Suprapubic skin (tissue), 4 donors: ENCODE measurements at regions not wholly inside any gene's neighbourhood (a gene's known extent, or its start where the extent isn't known, plus 50 kb on each side); places are given as distances from the start of the nearest gene placed in this dataset.

Experiments
- DNase-seq, 2 donors: peaks; one replicate each; pipeline ENCODE4 v3.0.0-alpha.2; 2019; ENCODE audit warnings: low spot score in 2 of 2
- H3K27ac ChIP-seq: fragments of 200-600 bp; sonication (generic); one replicate; pipeline ENCODE4 v1.5.1; 2019
- H3K27me3 ChIP-seq: fragments of 200-600 bp; sonication (generic); one replicate; pipeline ENCODE4 v1.5.1; 2019
- H3K36me3 ChIP-seq: fragments of 200-600 bp; sonication (generic); one replicate; pipeline ENCODE4 v1.5.1; 2019
- H3K4me1 ChIP-seq: fragments of 200-600 bp; sonication (generic); one replicate; pipeline ENCODE4 v1.5.1; 2019
- H3K4me3 ChIP-seq: fragments of 200-600 bp; sonication (generic); one replicate; pipeline ENCODE4 v1.5.1; 2019; ENCODE audit warnings: mild to moderate bottlenecking
- H3K9me3 ChIP-seq: fragments of 200-600 bp; sonication (generic); one replicate; pipeline ENCODE4 v1.5.1; 2019
- EP300 ChIP-seq: sonication (generic); formaldehyde crosslinking; IDR thresholded peaks from one replicate; pipeline ENCODE4 v1.6.1; 2017; ENCODE audit warnings: antibody characterized with exemption
- POLR2A ChIP-seq, 2 donors: fragments of 450-650 bp; IDR thresholded peaks; one replicate each; pipeline ENCODE4 v1.6.1; 2017; ENCODE audit warnings: antibody characterized with exemption in 2 of 2, mild to moderate bottlenecking in 2 of 2, moderate library complexity in 2 of 2
- POLR2AphosphoS5 ChIP-seq, 3 donors: sonication (generic); formaldehyde crosslinking; IDR thresholded peaks; one replicate each; pipeline ENCODE4 v1.6.1; 2017; ENCODE audit warnings: antibody characterized with exemption in 3 of 3
- WGBS: methylation state at CpG from one replicate; pipeline ENCODE4 v1.1.5; 2018; 5-methylcytosine and 5-hydroxymethylcytosine counted together
- TF ChIP-seq, protein P1 (sequence below), 2 donors: fragments of 200-600 bp in 1 of 2; fragments of 450-650 bp in 1 of 2; sonication (generic) in 1 of 2; IDR thresholded peaks; one replicate each; pipeline ENCODE4 v1.5.1; 2016 to 2019; ENCODE audit warnings: antibody characterized with exemption in 2 of 2, mild to moderate bottlenecking in 1 of 2, moderate library complexity in 1 of 2

DNA sequence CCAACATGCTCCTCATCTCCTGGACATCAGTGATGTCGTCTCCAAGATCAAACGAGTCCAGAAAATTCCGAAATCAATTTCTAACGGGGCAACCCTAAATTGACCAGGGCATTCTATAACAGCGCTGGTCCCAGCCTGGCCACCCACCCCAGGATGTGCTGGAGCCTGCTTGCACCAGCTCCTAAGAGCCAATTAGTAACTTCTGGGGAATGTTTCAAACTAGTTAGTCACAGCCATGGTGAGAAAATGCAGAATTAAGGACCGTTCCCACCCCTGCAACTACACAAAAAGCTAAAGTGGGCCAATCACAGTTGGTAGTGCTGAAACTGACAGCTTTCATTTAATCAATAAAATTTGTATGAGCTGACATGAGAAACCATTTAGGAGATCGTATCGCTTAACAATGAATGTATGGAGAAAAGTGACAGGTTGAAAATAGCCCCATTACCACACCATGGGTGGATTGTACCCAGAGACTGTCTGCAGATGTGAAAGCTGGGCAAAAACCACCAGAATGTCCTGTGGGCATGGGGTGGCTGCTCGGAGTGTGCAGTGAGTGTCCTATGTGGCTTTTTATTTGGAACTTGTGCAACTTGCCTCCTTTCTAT lies 165.7 kb upstream of the AFDN start:
- H3K4me3 ChIP-seq = no peak overlapping the region

DNA sequence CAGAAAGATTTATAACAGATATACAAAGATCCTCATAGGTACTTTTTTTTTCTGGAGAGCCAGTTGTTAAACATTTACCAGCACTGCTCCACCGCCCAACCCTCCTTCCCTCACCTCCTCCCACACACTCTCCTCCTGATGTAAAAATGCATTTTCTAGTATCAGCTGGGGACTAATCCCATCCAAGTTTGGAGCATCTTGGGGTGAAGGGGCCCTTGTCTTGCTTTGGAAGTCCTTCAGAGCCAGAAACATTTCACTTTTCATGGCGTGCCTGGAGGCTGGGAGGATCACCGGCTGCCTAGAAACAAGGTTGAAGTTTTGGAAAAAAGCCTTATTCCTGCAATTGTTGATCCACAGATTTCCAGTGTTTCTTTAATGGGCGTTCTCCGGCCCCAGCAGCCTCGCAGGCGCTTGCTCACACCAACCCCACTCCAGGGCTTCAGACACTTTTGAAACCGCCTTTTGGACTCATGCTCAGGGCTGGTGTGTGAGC lies 165.1 kb upstream of the AFDN start:
- H3K27ac ChIP-seq = no peak overlapping the region

More for the DNA sequence above, 165.7 kb upstream of the AFDN start:
- WGBS = 70% methylated on average over 9 of the region's 9 CpGs
- Histone ChIP-seq H3K27me3 (peaks cover 11% of the 10 kb centered on the region), H3K36me3 (no peaks in the 10 kb centered on the region), H3K4me1 (no peaks in the 10 kb centered on the region), H3K9me3 (no peaks in the 10 kb centered on the region), H3K27ac (no peak overlapping the region)
- peak in 1 of 2 donors; percentile 18 for DNase-seq
- no peak for TF ChIP-seq POLR2A (IDR thresholded peaks at IDR 0.05)

DNA sequence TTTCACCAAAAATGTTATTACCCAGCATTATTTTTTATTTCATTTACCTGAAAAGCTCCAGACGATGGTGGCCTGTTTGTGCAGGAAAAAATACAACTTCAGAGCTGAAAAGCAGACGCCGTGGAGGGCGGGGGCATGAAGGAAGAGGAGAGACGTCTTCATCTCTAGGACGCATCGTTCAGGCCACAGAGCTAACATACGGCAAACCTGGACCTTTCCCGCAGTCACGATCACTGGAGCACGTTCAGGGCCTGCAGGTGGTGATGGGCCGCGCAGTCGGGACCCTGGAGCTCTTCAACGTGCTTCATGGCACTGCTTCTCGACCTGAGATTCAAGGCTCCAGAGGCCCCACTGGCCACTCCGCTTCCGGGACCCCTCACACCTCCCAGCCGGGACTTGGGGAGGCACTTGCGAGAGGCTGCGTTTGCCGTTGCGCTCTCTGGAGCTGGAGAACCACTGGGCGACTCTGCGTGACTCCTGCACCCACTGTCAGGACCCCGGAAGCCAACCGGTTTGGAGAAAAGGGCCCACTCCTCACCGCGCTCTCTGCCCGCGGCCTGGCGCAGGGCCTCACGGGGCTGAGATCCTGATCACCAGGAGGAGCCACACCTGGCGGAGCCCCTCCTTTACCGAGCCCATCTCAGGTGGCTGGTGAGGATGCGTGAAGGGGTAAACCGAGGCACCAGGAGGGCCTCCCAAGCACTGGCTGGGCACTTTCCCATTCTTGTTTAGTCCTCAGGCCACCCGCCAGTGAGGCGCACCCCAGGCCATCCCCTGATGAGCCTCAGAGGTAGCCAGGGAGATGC lies 164.4 kb upstream of the AFDN start:
- TF ChIP-seq POLR2AphosphoS5 (IDR thresholded peaks at IDR 0.05) = no peak
- no peak for TF ChIP-seq EP300
- no peak for TF ChIP-seq POLR2A (IDR thresholded peaks at IDR 0.05)
- TF ChIP-seq, protein P1, sequence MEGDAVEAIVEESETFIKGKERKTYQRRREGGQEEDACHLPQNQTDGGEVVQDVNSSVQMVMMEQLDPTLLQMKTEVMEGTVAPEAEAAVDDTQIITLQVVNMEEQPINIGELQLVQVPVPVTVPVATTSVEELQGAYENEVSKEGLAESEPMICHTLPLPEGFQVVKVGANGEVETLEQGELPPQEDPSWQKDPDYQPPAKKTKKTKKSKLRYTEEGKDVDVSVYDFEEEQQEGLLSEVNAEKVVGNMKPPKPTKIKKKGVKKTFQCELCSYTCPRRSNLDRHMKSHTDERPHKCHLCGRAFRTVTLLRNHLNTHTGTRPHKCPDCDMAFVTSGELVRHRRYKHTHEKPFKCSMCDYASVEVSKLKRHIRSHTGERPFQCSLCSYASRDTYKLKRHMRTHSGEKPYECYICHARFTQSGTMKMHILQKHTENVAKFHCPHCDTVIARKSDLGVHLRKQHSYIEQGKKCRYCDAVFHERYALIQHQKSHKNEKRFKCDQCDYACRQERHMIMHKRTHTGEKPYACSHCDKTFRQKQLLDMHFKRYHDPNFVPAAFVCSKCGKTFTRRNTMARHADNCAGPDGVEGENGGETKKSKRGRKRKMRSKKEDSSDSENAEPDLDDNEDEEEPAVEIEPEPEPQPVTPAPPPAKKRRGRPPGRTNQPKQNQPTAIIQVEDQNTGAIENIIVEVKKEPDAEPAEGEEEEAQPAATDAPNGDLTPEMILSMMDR (IDR thresholded peaks at IDR 0.05) = no peak
- Histone ChIP-seq H3K4me1 (no peaks in the 10 kb centered on the region), H3K4me3 (no peak overlapping the region), H3K27me3 (peaks cover 19% of the 10 kb centered on the region), H3K9me3 (no peaks in the 10 kb centered on the region), H3K27ac (no peak overlapping the region), H3K36me3 (no peaks in the 10 kb centered on the region)
- WGBS = 84% methylated on average over 18 of the region's 39 CpGs
- peak in 1 of 2 donors; percentile 50 for DNase-seq

More for the DNA sequence above, 165.1 kb upstream of the AFDN start:
- Histone ChIP-seq H3K4me1 (no peaks in the 10 kb centered on the region), H3K36me3 (no peaks in the 10 kb centered on the region), H3K27me3 (peaks cover 16% of the 10 kb centered on the region), H3K9me3 (no peaks in the 10 kb centered on the region), H3K4me3 (no peak overlapping the region)
- WGBS = 46% methylated on average over 8 of the region's 8 CpGs
- peak in 1 of 2 donors; percentile 40 for DNase-seq
- no peak for TF ChIP-seq POLR2AphosphoS5 (IDR thresholded peaks at IDR 0.05)
- TF ChIP-seq, protein P1 (IDR thresholded peaks at IDR 0.05) = no peak
- no peak for TF ChIP-seq POLR2A (IDR thresholded peaks at IDR 0.05)
- TF ChIP-seq EP300 = no peak

DNA sequence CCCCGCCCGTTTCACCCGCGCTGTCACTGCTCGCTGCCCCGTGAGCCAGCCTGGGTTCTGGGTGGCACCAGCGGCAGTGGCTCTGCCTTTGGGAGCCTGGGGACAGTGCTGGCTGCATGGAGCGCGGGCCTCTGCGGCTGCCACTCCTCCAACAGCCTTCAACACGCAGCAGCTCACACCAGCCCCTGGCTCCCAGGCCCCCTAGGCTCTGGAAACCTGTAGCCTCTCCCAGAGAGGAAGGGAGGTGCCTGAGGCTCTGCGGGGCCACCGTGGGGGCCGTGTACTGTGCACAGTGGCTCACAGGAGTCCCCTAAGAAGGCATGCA lies 163.9 kb upstream of the AFDN start:
- H3K4me1 ChIP-seq = no peaks in the 10 kb centered on the region
- H3K9me3 ChIP-seq = no peaks in the 10 kb centered on the region
- H3K4me3 ChIP-seq = no peak overlapping the region
- DNase-seq = peak in 1 of 2 donors; percentile 48
- WGBS = 69% methylated on average over 6 of the region's 14 CpGs
- H3K27ac ChIP-seq = no peak overlapping the region
- peaks cover 24% of the 10 kb centered on the region for H3K27me3 ChIP-seq
- no peaks in the 10 kb centered on the region for H3K36me3 ChIP-seq
- TF ChIP-seq, protein P1 (IDR thresholded peaks at IDR 0.05) = no peak
- no peak for TF ChIP-seq POLR2AphosphoS5 (IDR thresholded peaks at IDR 0.05)
- no peak for TF ChIP-seq EP300
- TF ChIP-seq POLR2A (IDR thresholded peaks at IDR 0.05) = no peak

DNA sequence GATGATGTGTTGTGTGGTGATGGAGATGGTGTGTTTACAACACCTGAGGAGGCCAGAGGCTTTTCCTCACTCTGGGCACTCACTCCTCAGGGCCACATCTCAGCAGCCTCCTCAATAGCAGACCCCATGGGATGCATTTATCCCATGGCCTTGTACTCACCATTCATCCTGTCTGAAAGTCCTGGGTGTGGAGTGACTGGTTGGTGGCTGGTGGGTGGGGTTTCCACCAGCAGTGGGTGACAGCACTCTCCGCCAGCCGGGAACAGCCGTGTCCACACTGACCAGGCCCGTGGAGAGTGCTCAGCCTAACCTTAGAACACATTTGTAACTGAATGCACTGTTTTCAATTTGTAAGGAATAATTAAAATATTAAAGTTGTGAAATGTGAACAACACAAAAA lies 163.4 kb upstream of the AFDN start:
- TF ChIP-seq, protein P1 (IDR thresholded peaks at IDR 0.05) = no peak
- TF ChIP-seq EP300 (no peak), POLR2A (IDR thresholded peaks at IDR 0.05) (no peak), POLR2AphosphoS5 (IDR thresholded peaks at IDR 0.05) (no peak)
- 89% methylated on average over 4 of the region's 4 CpGs for WGBS

More for the DNA sequence above, 163.4 kb upstream of the AFDN start:
- peak in 1 of 2 donors; percentile 49 for DNase-seq
- Histone ChIP-seq H3K36me3 (no peaks in the 10 kb centered on the region), H3K4me3 (no peak overlapping the region), H3K27me3 (peaks cover 25% of the 10 kb centered on the region), H3K4me1 (no peaks in the 10 kb centered on the region), H3K9me3 (no peaks in the 10 kb centered on the region), H3K27ac (no peak overlapping the region)
